ENCODE measurements at regions not wholly inside any gene's neighbourhood (a gene's known extent, or its start where the extent isn't known, plus 50 kb on each side); places are given as distances from the start of the nearest gene placed in this dataset.

- Histone ChIP-seq H3K9me3 (no peaks in the 10 kb centered on the region), H3K4me3 (no peak overlapping the region), H3K27me3 (no peaks in the 10 kb centered on the region), H3K4me1 (no peaks in the 10 kb centered on the region), H3K36me3 (no peaks in the 10 kb centered on the region), H3K27ac (no peak overlapping the region)
- TF ChIP-seq EP300 (IDR thresholded peaks at IDR 0.05) (no peak), CTCF (IDR thresholded peaks at IDR 0.05) (no peak), POLR2A (IDR thresholded peaks at IDR 0.05) (no peak)
- WGBS, 2 donors, result 91% methylated on average over 5 of the region's 5 CpGs
- no peak for DNase-seq (ENCODE audit: low spot score in 2 of 2)
Measured at GRCh38 chr18:46294751-46295150, 190.6 kb downstream of the HAUS1 start.

- no peak for DNase-seq (ENCODE audit: low spot score in 2 of 2)
- TF ChIP-seq POLR2A (IDR thresholded peaks at IDR 0.05), result no peak
- no peak for TF ChIP-seq CTCF (IDR thresholded peaks at IDR 0.05)
- TF ChIP-seq EP300 (IDR thresholded peaks at IDR 0.05), result no peak
- Histone ChIP-seq H3K27ac (no peak overlapping the region), H3K36me3 (no peaks in the 10 kb centered on the region), H3K4me1 (no peaks in the 10 kb centered on the region), H3K27me3 (no peaks in the 10 kb centered on the region), H3K4me3 (no peak overlapping the region), H3K9me3 (no peaks in the 10 kb centered on the region)
- 61 to 63% methylated on average over 7 of the region's 7 CpGs for WGBS, 2 donors
Measured at GRCh38 chr18:46295416-46295815, 191.2 kb downstream of the HAUS1 start.

GRCh38 chr18:46296656-46297055, 192.5 kb downstream of the HAUS1 start:
- DNase-seq (ENCODE audit: low spot score in 2 of 2), result no peak
- Histone ChIP-seq H3K4me3 (no peak overlapping the region), H3K27ac (no peak overlapping the region), H3K4me1 (no peaks in the 10 kb centered on the region), H3K9me3 (no peaks in the 10 kb centered on the region), H3K27me3 (no peaks in the 10 kb centered on the region), H3K36me3 (no peaks in the 10 kb centered on the region)
- 75 to 86% methylated on average over 2 to 4 of the region's 4 CpGs for WGBS, 2 donors
- no peak for TF ChIP-seq POLR2A (IDR thresholded peaks at IDR 0.05)
- TF ChIP-seq CTCF (IDR thresholded peaks at IDR 0.05), result no peak
- TF ChIP-seq EP300 (IDR thresholded peaks at IDR 0.05), result no peak

GRCh38 chr18:46297124-46297523, 192.9 kb downstream of the HAUS1 start:
- Histone ChIP-seq H3K27me3 (no peaks in the 10 kb centered on the region), H3K4me3 (no peak overlapping the region), H3K4me1 (no peaks in the 10 kb centered on the region), H3K9me3 (no peaks in the 10 kb centered on the region), H3K36me3 (no peaks in the 10 kb centered on the region), H3K27ac (no peak overlapping the region)
- TF ChIP-seq EP300 (IDR thresholded peaks at IDR 0.05), result no peak
- no peak for TF ChIP-seq POLR2A (IDR thresholded peaks at IDR 0.05)
- no peak for TF ChIP-seq CTCF (IDR thresholded peaks at IDR 0.05)
- 31 to 58% methylated on average over 1 of the region's 1 CpG for WGBS, 2 donors
- DNase-seq (ENCODE audit: low spot score in 2 of 2), result no peak

GRCh38 chr18:46297621-46298020, 193.4 kb downstream of the HAUS1 start:
- no peak for TF ChIP-seq POLR2A (IDR thresholded peaks at IDR 0.05)
- no peak for TF ChIP-seq CTCF (IDR thresholded peaks at IDR 0.05)
- TF ChIP-seq EP300 (IDR thresholded peaks at IDR 0.05), result no peak
- Histone ChIP-seq H3K27me3 (no peaks in the 10 kb centered on the region), H3K4me1 (no peaks in the 10 kb centered on the region), H3K36me3 (no peaks in the 10 kb centered on the region), H3K4me3 (no peak overlapping the region), H3K9me3 (no peaks in the 10 kb centered on the region), H3K27ac (no peak overlapping the region)
- no peak for DNase-seq (ENCODE audit: low spot score in 2 of 2)
- WGBS, 2 donors, result 80 to 88% methylated on average over 3 of the region's 3 CpGs

Measured in tibial nerve (tissue), 4 donors.